Right cardiac atrium (tissue), 5 donors: ENCODE measurements at regions not wholly inside any gene's neighbourhood (a gene's known extent, or its start where the extent isn't known, plus 50 kb on each side); places are given as distances from the start of the nearest gene placed in this dataset.
"Not testable (repeated sequence)": the region's sequence is repeated elsewhere in the genome, so short reads cannot be mapped to it uniquely, and the experiment has no call there.

Source experiments
- ATAC-seq, 2 donors: fragments of 200-7000 bp; cut with Tn5 transposase; one replicate each; pipeline versions ENCODE4 v1.8.0 to v1.9.1; 2020; ENCODE audit warnings: moderate library complexity in 2 of 2, mild to moderate bottlenecking in 1 of 2
- DNase-seq, 3 donors: peaks; one replicate each; pipeline ENCODE4 v3.0.0-alpha.2; 2020
- H3K27ac ChIP-seq: one replicate; pipeline ENCODE4 v1.5.1; 2013; ENCODE audit warnings: mild to moderate bottlenecking, low read length, control low read depth, moderate library complexity
- H3K27me3 ChIP-seq: one replicate; pipeline ENCODE4 v1.6.1; 2013; ENCODE audit not compliant: control insufficient read depth, insufficient read depth
- H3K4me1 ChIP-seq: one replicate; pipeline ENCODE4 v1.6.1; 2013; ENCODE audit warnings: low read length; ENCODE audit not compliant: control insufficient read depth, insufficient read depth
- H3K4me3 ChIP-seq: one replicate; pipeline ENCODE4 v1.5.1; 2013; ENCODE audit warnings: low read length, control low read depth
- H3K9me3 ChIP-seq: one replicate; pipeline ENCODE4 v1.6.1; 2013; ENCODE audit warnings: low read length; ENCODE audit not compliant: control insufficient read depth
- WGBS: extraction: QIAGEN DNeasy Blood & Tissue Kit; methylation state at CpG from one replicate; pipeline ENCODE4 v1.1.7; 2013; 5-methylcytosine and 5-hydroxymethylcytosine counted together
- intact Hi-C, 4 donors: fragments of 100-400 bp; cut with DNase I; formaldehyde crosslinking; loops; one replicate each; pipeline versions ENCODE4 v1.11.0 to v1.14.0; 2022 to 2023
- donor health status: healthy with polysubstance abuse.
- donor health status: DM: no; HTN: yes; CAD: no.
- donor health status: DM: no; HTN: no; CAD: no.
- donor health status: DM: no; HTN: yes; CAD: no; lungs with severe emphysema.
- donor health status: DM: yes; HTN: yes; CAD: no.

DNA sequence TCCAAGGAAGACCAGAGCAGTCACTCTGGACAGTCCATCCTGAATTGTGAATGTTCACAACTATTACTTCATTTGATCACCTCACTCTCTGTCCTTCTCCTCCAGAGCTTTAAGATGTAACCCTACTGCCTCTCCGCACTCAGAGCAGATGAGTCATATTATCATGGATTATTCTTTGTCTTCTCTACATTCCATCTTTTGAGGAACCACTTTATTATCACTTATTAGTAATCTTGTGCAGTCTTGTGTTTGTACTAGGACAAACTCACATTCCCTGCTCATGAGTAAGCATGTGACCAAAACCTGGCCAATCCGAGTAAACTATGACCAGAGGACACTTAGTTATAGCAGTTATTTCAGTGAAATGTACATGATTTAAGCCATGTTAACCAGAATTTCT is 401.5 kb upstream of the ADGRB3 start:
- Histone ChIP-seq H3K27me3 (no peaks in the 10 kb centered on the region), H3K4me3 (no peak overlapping the region), H3K27ac (no peak overlapping the region), H3K4me1 (no peaks in the 10 kb centered on the region), H3K9me3 (no peaks in the 10 kb centered on the region)
- 70% methylated on average over 2 of the region's 2 CpGs for WGBS
- no peak for DNase-seq
- intact Hi-C loops, result no loop called here
- ATAC-seq, result no peak

DNA sequence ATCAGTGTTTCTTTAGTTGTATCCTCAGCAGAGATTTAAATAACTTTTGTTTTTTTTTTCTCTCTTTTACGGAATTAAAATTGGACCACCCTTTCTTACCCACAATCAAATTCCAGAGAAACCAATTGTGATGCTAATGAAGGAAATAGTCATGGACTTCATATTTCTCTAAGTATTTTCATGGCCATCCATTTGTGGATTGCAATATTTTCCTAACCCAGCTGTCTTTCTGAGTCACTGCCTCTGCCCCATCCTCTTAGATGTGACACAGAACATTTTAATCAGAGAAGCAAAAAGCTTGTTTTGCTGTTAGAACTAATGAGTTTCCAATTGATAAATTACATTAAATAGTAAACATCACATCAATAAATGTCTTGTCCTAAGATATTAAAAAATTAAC is 405.5 kb upstream of the ADGRB3 start:
- Histone ChIP-seq H3K27ac (no peak overlapping the region), H3K27me3 (no peaks in the 10 kb centered on the region), H3K4me3 (no peak overlapping the region), H3K4me1 (no peaks in the 10 kb centered on the region), H3K9me3 (no peaks in the 10 kb centered on the region)
- 56% methylated on average over 1 of the region's 1 CpG for WGBS
- DNase-seq, result no peak
- ATAC-seq, result no peak
- intact Hi-C loops, result no loop called here

GRCh38 chr6:68226460-68226859 is 408.6 kb upstream of the ADGRB3 start:
- intact Hi-C loops, result no loop called here
- Histone ChIP-seq H3K9me3 (no peaks in the 10 kb centered on the region), H3K4me3 (no peak overlapping the region), H3K27ac (no peak overlapping the region), H3K4me1 (no peaks in the 10 kb centered on the region), H3K27me3 (no peaks in the 10 kb centered on the region)
- ATAC-seq (no peak), DNase-seq (no peak)
- 34% methylated on average over 3 of the region's 3 CpGs for WGBS

DNA sequence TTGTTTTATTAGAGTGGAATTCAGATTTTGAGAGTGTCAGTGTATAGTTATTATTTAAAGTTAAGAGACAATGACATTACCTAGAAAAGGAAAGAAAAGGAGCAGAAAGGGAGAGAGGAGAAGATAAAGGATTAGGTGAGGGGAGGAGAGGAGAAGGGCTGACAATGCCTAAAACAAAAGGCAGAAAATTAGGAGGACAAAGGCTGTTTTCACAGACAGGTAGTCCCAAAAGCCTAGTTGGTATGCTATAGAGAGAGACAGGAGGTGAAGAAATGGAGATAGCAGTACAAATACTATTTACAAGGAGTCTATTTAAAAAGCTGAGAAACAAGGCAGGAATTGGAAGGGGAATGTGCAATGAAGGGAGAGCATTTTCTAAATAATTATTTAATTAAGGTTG is 409.4 kb upstream of the ADGRB3 start:
- Histone ChIP-seq H3K27ac (no peak overlapping the region), H3K4me1 (no peaks in the 10 kb centered on the region), H3K4me3 (no peak overlapping the region), H3K9me3 (no peaks in the 10 kb centered on the region), H3K27me3 (no peaks in the 10 kb centered on the region)
- ATAC-seq, result no peak
- DNase-seq, result no peak
- intact Hi-C loops, result no loop called here

GRCh38 chr6:68211242-68211795 is 423.8 kb upstream of the ADGRB3 start:
- DNase-seq (no peak), ATAC-seq (no peak)
- H3K27ac ChIP-seq, result no peak overlapping the region
- WGBS, result 67% methylated on average over 2 of the region's 2 CpGs
- H3K4me1 ChIP-seq, result no peaks in the 10 kb centered on the region
- intact Hi-C loops, result no loop called here
- H3K4me3 ChIP-seq, result no peak overlapping the region
- no peaks in the 10 kb centered on the region for H3K9me3 ChIP-seq
- no peaks in the 10 kb centered on the region for H3K27me3 ChIP-seq

GRCh38 chr6:68207612-68208011 is 427.5 kb upstream of the ADGRB3 start:
- ATAC-seq, intact Hi-C loops, H3K4me1 ChIP-seq, H3K27me3 ChIP-seq, H3K27ac ChIP-seq, H3K9me3 ChIP-seq, DNase-seq, H3K4me3 ChIP-seq: not testable (repeated sequence)

- no peak overlapping the region for H3K27ac ChIP-seq
- H3K4me1 ChIP-seq, result no peaks in the 10 kb centered on the region
- ATAC-seq (no peak), DNase-seq (no peak)
- H3K9me3 ChIP-seq, result no peaks in the 10 kb centered on the region
- no peak overlapping the region for H3K4me3 ChIP-seq
- intact Hi-C loops, result no loop called here
- no peaks in the 10 kb centered on the region for H3K27me3 ChIP-seq
Observed at GRCh38 chr6:68200929-68201328, 434.2 kb upstream of the ADGRB3 start.

DNA sequence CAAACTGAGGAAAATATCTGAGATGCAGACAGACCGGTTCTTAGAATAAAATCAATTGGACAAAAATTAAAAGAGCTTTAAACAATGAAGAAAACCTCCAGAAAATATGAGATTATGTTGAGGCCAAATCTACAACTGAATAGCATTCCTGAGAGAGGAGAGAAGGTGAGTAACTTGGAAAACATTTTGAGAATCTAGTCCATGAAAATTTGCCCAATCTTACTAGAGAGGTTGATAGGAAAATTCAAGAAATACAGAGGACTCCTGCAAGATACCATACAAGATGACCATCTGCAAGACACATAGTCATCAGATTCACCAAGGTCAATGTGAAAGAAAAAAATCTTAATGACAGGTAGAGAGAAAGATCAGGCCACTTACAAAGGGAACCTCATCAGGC is 437.7 kb upstream of the ADGRB3 start:
- 80% methylated on average over 1 of the region's 1 CpG for WGBS
- H3K9me3 ChIP-seq, result no peaks in the 10 kb centered on the region
- DNase-seq, result no peak
- H3K4me3 ChIP-seq, result no peak overlapping the region
- H3K27me3 ChIP-seq, result no peaks in the 10 kb centered on the region
- no peak overlapping the region for H3K27ac ChIP-seq
- intact Hi-C loops, result no loop called here
- ATAC-seq, result no peak
- H3K4me1 ChIP-seq, result no peaks in the 10 kb centered on the region

GRCh38 chr6:68196645-68197044 is 438.4 kb upstream of the ADGRB3 start:
- intact Hi-C loops, result no loop called here
- H3K9me3 ChIP-seq, result no peaks in the 10 kb centered on the region
- WGBS, result 59% methylated on average over 3 of the region's 3 CpGs
- no peak overlapping the region for H3K27ac ChIP-seq
- H3K4me3 ChIP-seq, result no peak overlapping the region
- no peaks in the 10 kb centered on the region for H3K27me3 ChIP-seq
- no peak for ATAC-seq
- no peak for DNase-seq
- H3K4me1 ChIP-seq, result no peaks in the 10 kb centered on the region

- H3K4me3 ChIP-seq, H3K4me1 ChIP-seq, H3K9me3 ChIP-seq, ATAC-seq, DNase-seq, H3K27me3 ChIP-seq, intact Hi-C loops, H3K27ac ChIP-seq: not testable (repeated sequence)
- WGBS, result 87% methylated on average over 2 of the region's 2 CpGs
Observed at GRCh38 chr6:68195753-68196152, 439.3 kb upstream of the ADGRB3 start.

- H3K4me3 ChIP-seq, result no peak overlapping the region
- H3K27me3 ChIP-seq, result no peaks in the 10 kb centered on the region
- no peaks in the 10 kb centered on the region for H3K9me3 ChIP-seq
- no peak overlapping the region for H3K27ac ChIP-seq
- 80% methylated on average over 7 of the region's 7 CpGs for WGBS
- DNase-seq (no peak), ATAC-seq (no peak)
- intact Hi-C loops, result no loop called here
- no peaks in the 10 kb centered on the region for H3K4me1 ChIP-seq
Observed at GRCh38 chr6:68194846-68195478, 440.1 kb upstream of the ADGRB3 start.

DNA sequence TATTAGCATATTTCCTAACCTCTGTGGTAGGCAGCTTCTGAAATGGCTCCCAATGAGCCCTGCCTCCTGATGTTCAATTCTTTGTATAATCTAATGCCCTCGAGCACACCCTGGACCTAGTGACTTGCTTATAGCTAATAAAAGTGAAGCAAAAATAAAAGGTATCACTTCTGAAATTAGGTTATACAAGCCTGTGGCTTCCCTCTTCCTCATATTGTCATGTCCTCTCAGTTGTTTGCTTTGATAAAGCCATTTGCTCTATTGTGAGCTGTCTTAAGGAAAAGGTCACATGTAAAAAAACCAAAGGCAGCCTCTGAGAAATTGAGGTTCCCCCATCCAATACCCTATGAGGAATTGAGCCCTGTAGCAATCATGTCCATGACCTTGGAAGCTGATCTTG is 442.1 kb upstream of the ADGRB3 start:
- no peaks in the 10 kb centered on the region for H3K27me3 ChIP-seq
- no peaks in the 10 kb centered on the region for H3K4me1 ChIP-seq
- intact Hi-C loops, result no loop called here
- ATAC-seq (no peak), DNase-seq (no peak)
- 57% methylated on average over 1 of the region's 1 CpG for WGBS
- no peaks in the 10 kb centered on the region for H3K9me3 ChIP-seq
- H3K27ac ChIP-seq, result no peak overlapping the region
- H3K4me3 ChIP-seq, result no peak overlapping the region
